Hematopoietic multipotent progenitor cell treated with erythropoietin and hydrocortisone succinate and interleukin-3 and kit ligand, for 4 days (in vitro differentiated cells): ENCODE measurements at regions not wholly inside any gene's neighbourhood (a gene's known extent, or its start where the extent isn't known, plus 50 kb on each side); places are given as distances from the start of the nearest gene placed in this dataset.

ENCODE experiments used
- DNase-seq: peaks from one replicate; pipeline ENCODE4 v3.0.0-alpha.2; 2015

- no peak for DNase-seq
Observed at GRCh38 chr2:240300261-240300821, 135.1 kb upstream of the GPC1 start.

- no peak for DNase-seq
Observed at GRCh38 chr2:240300840-240301239, 134.6 kb upstream of the GPC1 start.

DNA sequence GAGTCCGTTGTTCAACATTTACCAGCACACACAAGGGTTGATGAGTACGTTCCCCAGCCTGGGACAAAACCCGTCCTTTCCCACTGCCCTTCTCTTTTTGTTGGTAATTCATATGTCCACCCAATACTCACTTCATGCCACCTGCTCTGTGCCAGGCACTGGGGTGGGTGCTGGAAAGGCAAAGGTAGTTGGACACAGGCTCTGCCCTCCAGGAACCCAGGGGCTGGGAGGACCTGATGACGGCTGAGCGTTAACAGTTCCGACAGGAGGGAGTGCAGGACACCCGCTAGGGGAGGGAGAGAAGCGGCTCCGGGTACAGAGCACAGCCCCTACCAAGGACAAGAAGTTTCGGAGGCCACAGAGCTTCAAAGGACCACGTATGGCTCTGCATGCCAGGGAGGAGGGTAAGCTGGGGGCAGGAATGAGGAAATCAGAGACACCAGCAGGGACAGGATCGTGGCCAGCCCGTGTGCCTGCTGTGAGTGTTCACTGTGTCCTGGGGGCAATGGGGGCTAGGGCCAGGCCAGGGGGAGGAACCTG lies 134.1 kb upstream of the GPC1 start:
- DNase-seq, result no peak

DNA sequence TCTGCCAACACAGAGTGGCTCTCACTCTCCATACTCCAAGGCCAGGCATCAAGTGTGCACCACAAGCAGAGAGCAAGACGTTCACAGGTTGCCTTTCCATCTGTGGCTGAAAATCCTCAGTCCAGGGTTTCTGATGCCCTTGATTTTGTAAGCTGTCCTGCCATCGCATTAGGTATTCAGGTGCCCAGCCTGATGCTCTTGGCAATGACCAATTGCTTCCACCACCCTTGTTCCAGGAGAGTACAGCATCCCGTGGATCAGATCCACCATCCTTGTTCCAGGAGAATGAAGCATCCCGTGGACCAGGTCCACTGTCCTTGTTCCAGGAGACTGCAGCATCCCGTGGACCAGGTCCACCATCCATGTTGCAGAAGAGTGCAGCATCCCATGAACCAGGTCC lies 133.4 kb upstream of the GPC1 start:
- no peak for DNase-seq

DNA sequence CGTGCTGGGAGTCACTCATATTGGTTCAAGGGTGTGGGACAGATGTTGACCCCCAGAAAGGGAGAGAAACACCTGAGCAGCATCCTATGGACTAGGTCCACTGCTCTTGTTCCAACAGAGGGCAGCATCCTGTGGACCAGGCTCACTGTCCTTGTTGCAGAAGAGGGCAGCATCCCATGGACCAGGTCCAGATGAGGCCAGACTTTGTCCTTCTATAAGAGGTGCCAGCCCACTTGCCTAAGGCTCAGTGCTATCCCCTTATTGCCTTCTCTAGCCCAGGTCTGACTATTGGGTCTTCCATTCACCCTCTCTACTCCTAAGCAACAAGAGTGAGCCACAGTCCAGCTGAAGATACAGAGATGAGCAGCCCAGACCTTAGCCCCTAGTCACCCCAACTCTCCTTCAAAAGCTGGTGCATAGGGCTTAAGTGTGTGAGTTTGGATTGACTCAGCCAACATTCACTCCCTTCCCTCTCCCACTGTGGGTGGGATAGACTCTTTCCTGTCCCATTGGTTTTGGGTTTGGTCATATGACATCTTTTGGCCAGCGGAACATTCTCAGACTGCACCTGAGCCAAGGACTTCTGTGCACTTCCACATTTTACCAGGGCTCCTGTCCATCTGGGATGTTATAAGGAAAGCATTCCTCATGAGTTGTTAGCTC lies 132.4 kb upstream of the GPC1 start:
- DNase-seq, result no peak

DNA sequence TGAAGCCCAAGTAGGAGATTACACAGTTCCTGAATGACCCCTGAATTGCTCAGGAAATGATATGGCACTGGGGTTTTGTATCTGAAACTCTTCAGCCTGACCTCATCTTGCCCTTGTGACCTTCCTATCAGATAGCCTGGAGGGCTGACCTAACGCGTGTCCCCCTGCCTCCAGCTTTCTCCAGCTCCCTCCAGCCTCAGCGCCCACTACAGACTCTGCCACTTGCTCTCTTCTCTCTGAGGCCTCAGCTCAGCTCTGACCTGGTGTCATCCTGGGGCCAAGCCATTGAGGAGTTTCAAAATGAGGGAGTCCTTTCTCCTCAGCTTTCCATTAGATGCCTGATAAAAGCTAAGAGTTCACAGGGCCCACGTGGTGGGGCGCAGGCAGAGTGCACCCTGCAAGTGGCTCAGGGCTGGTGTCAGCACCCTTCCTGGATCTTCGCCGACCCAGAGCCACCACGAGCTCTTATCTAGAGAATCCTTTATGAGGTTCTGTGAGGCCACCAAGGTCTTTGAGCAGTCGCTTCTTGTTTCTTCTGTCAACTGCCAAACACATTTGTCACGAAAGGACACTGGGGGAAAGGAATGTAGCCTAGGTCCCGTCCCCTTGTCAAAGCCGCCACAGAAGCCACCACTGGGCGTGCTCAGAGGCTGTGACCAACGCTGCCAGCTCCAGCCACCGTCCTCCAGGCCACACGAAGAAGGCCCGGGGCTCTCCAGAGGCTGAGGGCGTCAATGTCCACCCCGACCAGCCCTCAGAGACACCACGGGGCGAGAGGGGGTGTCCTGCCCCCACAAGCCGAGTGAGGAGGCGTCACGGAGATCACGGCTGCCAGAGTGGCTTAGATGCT lies 131.3 kb upstream of the GPC1 start:
- DNase-seq, result no peak

- no peak for DNase-seq
Observed at GRCh38 chr2:240304746-240305161, 130.7 kb upstream of the GPC1 start.

DNA sequence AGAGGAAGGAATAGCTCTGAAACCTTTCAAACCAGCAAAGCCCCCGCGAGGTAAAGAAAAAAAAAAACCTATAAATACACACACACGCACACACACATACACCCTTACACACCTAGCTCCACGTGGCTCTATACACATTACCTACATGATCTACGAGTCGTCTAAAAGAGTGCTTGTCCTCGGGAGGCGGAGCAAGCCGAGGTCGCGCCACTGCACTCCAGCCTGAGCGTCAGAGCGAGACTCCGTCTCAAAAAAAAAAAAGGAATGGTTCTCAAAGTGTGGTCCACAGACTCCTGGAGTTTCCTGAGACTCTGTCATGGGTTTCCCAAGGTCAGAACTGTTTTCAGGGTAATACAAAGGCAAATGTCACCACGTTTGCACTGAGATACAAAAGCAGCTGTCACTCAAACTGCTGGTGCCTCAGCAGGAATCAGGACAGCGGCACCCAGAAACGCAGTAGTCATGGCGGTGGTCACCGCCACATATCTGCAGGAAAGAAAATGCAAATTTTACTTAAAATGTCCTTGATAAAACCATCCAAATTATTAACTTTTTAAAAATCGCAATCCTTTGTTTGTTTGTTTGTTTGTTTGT lies 130.0 kb upstream of the GPC1 start:
- no peak for DNase-seq

- DNase-seq, result no peak
Observed at GRCh38 chr2:240306185-240306584, 129.3 kb upstream of the GPC1 start.

GRCh38 chr2:240308111-240308651 lies 127.3 kb upstream of the GPC1 start:
- DNase-seq, result no peak

DNA sequence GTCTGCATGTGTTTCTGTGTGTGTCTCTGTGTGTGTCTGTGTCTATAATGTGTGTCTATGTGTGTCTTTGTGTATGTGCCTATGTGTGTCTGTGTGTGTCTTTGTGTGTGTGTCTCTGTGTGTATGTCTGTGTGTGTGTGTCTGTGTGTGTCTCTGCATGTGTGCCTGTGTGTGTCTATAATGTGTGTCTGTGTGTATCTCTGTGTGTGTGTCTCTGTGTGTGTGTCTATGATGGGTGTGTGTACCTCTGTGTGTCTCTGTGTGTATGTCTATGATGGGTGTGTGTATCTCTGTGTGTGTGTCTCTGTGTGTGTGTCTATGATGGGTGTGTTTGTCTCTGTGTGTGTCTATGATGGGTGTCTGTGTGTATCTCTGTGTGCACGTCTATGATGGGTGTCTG lies 126.2 kb upstream of the GPC1 start:
- DNase-seq, result no peak

DNA sequence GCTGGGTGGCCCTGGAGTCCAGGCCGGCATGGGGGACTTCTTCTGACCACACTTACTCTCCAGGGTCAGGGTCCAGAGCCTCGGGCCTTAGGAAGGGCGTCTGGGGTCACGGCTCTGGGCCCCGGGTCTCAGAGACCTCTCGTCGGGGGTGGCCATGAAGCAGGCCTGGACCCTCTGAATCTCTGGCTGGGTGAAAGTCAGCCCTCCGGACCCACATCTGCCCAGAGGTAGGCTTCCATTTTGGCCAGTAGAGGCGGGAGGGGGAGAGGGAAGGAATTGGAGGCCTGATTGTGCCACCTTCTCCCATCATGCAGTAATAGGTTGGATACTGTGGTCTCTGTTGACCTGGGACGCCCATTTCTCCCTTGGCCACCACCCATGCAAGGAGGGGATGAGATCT lies 125.3 kb upstream of the GPC1 start:
- no peak for DNase-seq

- DNase-seq, result no peak
Observed at GRCh38 chr2:240310645-240311044, 124.8 kb upstream of the GPC1 start.

DNA sequence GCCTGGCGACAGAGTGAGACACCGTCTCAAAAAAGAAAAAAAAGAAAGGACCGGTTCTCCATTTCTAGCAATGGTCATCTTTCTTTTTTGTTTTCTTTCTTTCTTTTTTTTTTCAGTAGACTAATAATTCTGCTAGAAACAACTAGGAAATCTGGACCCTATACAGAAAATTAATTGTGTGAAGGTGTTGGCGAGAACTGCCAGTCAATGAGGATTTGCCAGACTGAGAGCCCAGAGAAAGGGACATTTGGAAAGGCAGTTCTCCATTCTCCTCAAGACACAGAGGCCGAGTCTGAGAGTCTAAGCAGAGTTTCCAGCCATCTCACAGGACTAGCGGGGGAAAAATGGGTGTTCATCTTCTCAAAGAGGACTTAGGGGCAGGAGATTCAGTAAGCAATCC lies 123.6 kb upstream of the GPC1 start:
- DNase-seq, result no peak

DNA sequence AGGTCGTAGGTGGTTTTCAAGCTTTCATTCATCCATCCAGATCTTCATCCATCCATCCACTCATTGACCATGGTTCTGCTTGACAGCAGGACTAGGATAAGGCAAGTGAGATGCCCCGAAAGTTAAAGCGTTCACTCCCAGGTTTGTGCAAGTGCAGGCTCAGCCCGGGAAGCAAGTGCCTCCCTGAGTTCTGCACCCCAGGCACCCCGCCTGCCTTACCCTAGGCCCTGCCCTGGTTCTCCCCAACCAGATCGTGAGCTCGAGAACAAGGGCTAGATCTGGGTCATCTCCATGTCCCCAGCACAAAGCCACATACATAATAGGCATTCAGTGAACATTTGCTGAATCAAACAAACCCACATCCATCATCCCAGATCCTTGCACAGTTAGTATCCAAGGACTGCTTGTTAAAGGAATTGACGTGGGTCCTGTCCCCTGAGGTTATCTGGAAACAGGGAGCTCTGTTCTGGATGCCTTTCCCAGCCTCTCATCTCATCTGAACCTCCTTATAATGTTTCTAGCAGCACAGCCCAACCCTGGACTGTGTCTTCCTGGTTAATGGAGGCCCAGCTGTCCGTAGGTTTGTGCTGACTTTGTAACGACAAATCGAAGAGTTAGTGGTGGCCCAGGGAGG lies 116.1 kb upstream of the GPC1 start:
- DNase-seq, result no peak

DNA sequence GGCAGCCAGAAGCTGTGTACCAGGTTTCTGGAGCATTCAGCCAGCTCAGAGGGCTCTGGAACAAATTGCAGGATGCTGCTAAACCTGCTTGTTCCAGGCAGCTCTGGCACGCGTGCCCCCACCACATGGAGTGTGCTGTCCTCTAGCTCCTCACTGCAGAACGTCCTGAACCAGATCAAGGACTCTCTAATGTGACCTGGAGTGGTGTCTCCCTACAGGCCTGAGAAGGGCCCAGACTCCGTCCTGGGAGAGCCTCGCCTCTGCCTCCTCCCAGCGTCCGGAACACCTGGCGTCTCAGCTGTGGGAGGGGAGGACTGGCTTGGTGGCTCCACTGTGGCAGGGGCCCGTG lies 115.6 kb upstream of the GPC1 start:
- DNase-seq, result no peak

DNA sequence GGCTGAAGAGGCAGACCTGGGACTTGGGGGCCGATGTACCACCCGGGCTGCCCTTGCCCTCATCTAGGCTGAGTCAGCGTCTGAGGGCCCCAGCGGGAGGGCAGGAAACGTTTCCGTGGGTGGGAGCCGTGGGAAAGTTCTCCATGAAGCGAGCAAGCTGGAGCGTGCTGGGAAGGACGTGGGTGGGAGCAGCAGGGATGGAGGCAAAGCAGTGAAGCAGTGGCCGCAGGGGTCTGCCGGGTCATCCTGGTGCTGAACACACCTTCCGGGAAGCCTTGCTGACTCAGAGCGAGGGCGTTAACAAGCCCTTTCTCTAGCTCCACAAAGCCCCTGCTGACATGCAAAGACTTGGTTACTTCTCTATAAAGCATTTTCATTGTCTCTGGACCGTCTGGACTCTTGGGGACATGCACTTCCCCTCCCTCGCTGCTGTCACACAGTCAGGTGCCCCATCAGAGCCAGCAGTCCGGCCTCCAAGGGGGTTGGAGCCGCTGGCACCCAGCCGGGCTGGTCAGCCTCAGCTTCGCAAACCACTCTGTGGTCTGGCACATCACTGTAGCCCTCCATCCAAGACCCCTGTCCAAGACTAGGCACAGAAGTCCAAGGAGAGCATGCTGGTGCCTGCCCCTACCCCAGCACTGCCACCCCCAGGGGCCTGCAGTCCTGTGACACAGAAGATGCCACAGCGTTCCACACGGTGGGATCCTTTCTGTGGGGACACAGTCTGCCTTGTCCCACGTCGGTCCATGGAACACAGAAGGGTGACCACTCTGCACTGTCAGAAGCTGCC lies 115.1 kb upstream of the GPC1 start:
- no peak for DNase-seq

DNA sequence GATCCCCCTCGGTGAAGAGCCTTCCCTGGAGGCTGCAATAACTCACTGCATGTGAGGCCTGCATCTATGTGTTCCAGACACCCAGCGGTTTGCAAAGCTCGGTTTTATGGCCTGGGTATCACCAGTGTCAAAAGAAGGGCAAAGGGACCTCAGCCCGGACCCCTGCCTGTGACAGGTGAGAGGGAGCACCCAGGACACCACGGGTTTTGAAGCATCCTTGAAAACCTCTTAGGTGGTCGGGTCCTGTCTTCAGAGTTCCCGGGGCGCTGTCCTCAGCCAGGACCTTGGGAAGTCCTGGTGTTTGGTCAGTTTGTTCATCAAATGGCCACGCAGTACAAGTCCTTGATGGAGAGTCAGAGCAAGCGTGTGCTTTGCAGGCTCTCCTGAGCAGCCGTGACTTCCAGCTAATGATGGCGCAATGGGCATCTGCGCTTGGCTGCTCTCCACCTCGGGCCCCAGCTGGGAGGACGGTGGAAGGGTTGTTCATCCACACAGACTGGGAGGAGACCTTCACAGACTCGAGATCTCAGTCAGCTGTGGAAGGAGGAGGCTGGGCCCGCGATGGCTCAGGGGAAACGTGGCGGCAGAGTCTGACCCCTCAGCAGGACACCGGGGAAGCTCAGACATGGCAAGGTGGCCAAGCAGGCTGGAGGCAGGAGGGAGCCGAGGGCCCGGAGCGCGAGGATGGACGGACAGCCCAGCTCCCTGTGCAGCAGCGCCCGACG lies 113.1 kb upstream of the GPC1 start:
- no peak for DNase-seq

DNA sequence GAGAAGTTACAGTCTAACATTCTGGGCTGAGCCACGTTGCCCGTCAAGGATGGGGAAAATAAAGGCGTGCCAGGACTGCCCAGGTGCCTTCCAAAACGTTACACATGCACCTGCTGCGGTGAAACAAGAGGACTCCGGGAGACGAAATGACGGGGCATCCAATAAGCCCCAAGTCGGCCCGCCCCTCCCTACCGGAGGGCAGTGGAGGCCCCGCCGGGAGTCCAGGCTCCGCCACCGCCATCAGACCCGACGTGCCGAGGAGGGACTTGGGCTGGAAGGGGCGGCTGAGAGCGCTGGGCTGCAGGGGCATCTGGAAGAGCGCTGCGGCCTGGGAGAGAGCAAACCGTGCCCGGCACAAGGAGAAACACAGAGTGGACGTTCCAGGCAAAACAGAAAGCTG lies 112.5 kb upstream of the GPC1 start:
- no peak for DNase-seq

- no peak for DNase-seq
Observed at GRCh38 chr2:240323601-240324291, 111.7 kb upstream of the GPC1 start.
